ENCODE measurements at regions not wholly inside any gene's neighbourhood (a gene's known extent, or its start where the extent isn't known, plus 50 kb on each side); places are given as distances from the start of the nearest gene placed in this dataset.

DNA sequence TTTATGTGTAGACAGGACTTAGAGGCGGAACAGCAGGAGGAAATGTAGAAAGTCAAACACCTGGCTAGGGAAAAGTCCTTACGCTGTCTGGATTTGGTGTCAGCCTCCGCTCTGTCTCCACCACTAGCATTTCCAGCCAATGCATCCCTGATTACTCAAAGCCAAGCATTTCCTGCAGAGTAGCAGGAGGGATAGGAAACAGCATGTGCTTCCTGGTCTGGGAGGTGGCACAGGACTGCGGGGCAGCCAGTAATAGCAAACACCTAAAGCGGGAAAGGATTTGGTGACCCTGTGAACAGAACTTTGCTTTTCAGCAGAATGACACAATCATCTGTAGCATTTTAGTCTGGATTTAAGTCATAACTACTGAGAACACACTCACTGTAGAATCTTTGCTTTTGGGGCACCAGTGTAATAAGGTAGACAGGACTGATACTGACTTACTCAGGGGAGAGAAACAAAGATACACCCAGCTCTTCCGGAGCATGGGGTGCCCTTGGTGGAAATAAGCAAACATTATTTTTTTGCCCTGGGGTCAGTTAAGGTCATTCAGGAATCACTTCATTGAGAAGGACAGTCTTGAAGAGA is 133.3 kb upstream of the AHI1 start:
- no peak overlapping the region for H3K4me3 ChIP-seq (ENCODE audit: low read depth, low read length)
- H3K27me3 ChIP-seq (ENCODE audit: control insufficient read depth, insufficient read depth, low read length): no peaks in the 10 kb centered on the region
- H3K4me1 ChIP-seq (ENCODE audit: control insufficient read depth, insufficient read depth, low read length): peaks cover 5% of the 10 kb centered on the region; the same call in 1 of the 2 replicates
- no peak overlapping the region for H3K27ac ChIP-seq (ENCODE audit: low read depth, low read length)
- H3K9me3 ChIP-seq (ENCODE audit: control insufficient read depth, insufficient read depth, low read depth, low read length): peaks cover 3% of the 10 kb centered on the region; the same call in 1 of the 2 replicates
- no peaks in the 10 kb centered on the region for H3K36me3 ChIP-seq (ENCODE audit: control insufficient read depth, insufficient read depth, low read length)
- H3K9ac ChIP-seq (ENCODE audit: low read length): no peak overlapping the region

DNA sequence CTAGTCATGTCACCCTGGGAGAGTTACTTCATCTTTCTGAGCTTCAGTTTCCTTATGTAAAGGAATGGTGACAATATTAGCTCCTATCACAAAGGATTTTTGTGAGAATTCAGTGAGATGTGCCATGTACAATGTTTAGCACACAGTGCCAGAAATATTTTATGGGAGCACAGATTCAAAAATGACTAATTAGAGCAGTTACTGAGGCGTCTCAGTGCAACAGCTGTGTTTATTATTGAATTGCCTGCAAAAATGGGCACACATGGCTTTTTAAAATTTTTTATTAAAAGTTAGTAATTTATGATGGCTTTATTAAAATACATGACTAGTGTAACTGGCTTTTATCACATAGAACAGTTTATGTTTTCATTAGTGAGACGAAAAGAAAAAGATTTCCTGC is 134.3 kb upstream of the AHI1 start:
- Histone ChIP-seq H3K36me3 (ENCODE audit: control insufficient read depth, insufficient read depth, low read length) (no peaks in the 10 kb centered on the region), H3K27me3 (ENCODE audit: control insufficient read depth, insufficient read depth, low read length) (no peaks in the 10 kb centered on the region), H3K4me3 (ENCODE audit: low read depth, low read length) (no peak overlapping the region), H3K4me1 (ENCODE audit: control insufficient read depth, insufficient read depth, low read length) (peaks cover 5% of the 10 kb centered on the region; the same call in 1 of the 2 replicates), H3K9me3 (ENCODE audit: control insufficient read depth, insufficient read depth, low read depth, low read length) (no peaks in the 10 kb centered on the region), H3K27ac (ENCODE audit: low read depth, low read length) (no peak overlapping the region), H3K9ac (ENCODE audit: low read length) (no peak overlapping the region)

DNA sequence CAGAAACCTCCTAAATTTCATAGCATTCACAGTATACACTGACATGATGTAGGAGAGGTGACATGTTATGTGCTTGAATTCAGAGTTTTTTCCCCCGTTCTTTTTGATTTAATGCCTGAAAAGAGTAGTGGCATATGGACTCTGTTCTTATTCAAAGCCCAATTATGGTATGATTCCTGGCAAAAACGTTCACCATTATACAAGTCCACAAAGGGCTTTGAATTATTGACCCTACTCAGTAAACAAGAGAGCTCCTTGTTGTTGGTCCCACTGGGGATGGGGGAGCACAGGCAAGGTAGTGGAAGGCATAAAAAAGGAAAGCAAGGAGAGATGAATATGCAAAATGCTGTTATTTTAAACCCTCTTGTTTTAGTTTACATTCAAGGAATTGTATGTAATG is 136.0 kb upstream of the AHI1 start:
- Histone ChIP-seq H3K9me3 (ENCODE audit: control insufficient read depth, insufficient read depth, low read depth, low read length) (no peaks in the 10 kb centered on the region), H3K9ac (ENCODE audit: low read length) (no peak overlapping the region), H3K4me3 (ENCODE audit: low read depth, low read length) (no peak overlapping the region), H3K4me1 (ENCODE audit: control insufficient read depth, insufficient read depth, low read length) (peaks cover 5% of the 10 kb centered on the region; the same call in 1 of the 2 replicates), H3K36me3 (ENCODE audit: control insufficient read depth, insufficient read depth, low read length) (no peaks in the 10 kb centered on the region), H3K27me3 (ENCODE audit: control insufficient read depth, insufficient read depth, low read length) (no peaks in the 10 kb centered on the region), H3K27ac (ENCODE audit: low read depth, low read length) (no peak overlapping the region)

DNA sequence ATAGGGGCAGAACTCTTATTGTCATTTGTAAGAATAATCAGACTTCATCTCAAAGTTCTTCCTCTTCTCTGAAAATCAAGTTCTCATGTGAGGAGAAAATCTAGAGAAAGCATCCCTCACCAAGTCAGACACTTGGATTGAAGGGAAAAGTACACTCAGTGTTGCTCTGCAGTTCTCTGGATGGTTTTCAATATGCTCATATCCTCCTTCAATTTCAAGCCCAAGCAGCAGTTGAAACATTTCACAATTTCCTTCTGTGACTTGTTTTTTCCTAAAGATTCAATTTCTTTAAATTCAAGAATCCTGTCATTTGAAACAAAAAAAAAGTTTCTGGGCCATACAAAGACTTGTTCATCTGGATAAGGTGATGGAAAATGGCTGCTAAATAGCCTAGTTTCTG is 140.2 kb upstream of the AHI1 start:
- Histone ChIP-seq H3K4me3 (ENCODE audit: low read depth, low read length) (no peak overlapping the region), H3K27me3 (ENCODE audit: control insufficient read depth, insufficient read depth, low read length) (no peaks in the 10 kb centered on the region), H3K36me3 (ENCODE audit: control insufficient read depth, insufficient read depth, low read length) (no peaks in the 10 kb centered on the region), H3K27ac (ENCODE audit: low read depth, low read length) (no peak overlapping the region), H3K9me3 (ENCODE audit: control insufficient read depth, insufficient read depth, low read depth, low read length) (no peaks in the 10 kb centered on the region), H3K4me1 (ENCODE audit: control insufficient read depth, insufficient read depth, low read length) (no peaks in the 10 kb centered on the region), H3K9ac (ENCODE audit: low read length) (no peak overlapping the region)

DNA sequence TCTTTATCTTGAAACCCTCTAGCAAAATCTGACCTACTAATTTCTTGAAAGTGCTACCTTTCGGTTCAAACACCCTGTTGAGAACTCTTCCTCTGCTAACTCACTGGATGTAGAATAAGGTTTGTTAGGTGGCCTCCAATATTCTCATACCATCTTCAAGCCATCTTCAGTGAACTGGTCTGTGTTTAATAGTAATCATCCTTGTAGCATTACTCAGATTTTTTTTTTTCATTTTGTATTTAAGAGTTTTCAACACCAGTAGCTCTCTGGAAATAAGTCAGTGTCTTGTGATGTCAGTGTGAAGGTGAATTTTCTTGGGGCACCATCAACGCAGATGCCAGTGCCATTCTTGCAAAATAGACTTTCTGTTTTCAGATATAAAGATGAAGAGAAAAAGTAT is 140.6 kb upstream of the AHI1 start:
- no peaks in the 10 kb centered on the region for H3K27me3 ChIP-seq (ENCODE audit: control insufficient read depth, insufficient read depth, low read length)
- H3K9ac ChIP-seq (ENCODE audit: low read length): no peak overlapping the region
- H3K9me3 ChIP-seq (ENCODE audit: control insufficient read depth, insufficient read depth, low read depth, low read length): no peaks in the 10 kb centered on the region
- no peak overlapping the region for H3K4me3 ChIP-seq (ENCODE audit: low read depth, low read length)
- H3K27ac ChIP-seq (ENCODE audit: low read depth, low read length): no peak overlapping the region
- no peaks in the 10 kb centered on the region for H3K4me1 ChIP-seq (ENCODE audit: control insufficient read depth, insufficient read depth, low read length)
- no peaks in the 10 kb centered on the region for H3K36me3 ChIP-seq (ENCODE audit: control insufficient read depth, insufficient read depth, low read length)

DNA sequence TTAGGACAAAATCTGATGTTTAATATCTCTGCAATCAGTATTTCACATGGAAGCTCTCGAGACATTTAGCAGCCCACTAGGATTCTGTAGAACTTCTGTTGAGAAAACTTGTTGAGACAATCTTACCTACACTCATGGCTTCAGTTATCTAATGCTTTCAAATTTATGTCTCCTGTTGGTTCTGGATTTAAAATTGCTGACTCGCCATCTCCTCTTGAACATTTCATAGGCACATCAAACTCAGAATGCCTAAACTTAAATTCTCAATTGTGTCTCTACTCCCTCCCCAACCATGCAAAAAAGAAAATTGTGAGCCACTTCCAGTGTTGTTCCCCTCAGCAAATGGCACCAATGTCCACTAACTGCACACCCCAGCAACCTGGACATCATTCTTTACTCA is 142.5 kb upstream of the AHI1 start:
- Histone ChIP-seq H3K4me3 (ENCODE audit: low read depth, low read length) (no peak overlapping the region), H3K36me3 (ENCODE audit: control insufficient read depth, insufficient read depth, low read length) (no peaks in the 10 kb centered on the region), H3K4me1 (ENCODE audit: control insufficient read depth, insufficient read depth, low read length) (no peaks in the 10 kb centered on the region), H3K27ac (ENCODE audit: low read depth, low read length) (no peak overlapping the region), H3K9me3 (ENCODE audit: control insufficient read depth, insufficient read depth, low read depth, low read length) (no peaks in the 10 kb centered on the region), H3K27me3 (ENCODE audit: control insufficient read depth, insufficient read depth, low read length) (no peaks in the 10 kb centered on the region), H3K9ac (ENCODE audit: low read length) (no peak overlapping the region)

DNA sequence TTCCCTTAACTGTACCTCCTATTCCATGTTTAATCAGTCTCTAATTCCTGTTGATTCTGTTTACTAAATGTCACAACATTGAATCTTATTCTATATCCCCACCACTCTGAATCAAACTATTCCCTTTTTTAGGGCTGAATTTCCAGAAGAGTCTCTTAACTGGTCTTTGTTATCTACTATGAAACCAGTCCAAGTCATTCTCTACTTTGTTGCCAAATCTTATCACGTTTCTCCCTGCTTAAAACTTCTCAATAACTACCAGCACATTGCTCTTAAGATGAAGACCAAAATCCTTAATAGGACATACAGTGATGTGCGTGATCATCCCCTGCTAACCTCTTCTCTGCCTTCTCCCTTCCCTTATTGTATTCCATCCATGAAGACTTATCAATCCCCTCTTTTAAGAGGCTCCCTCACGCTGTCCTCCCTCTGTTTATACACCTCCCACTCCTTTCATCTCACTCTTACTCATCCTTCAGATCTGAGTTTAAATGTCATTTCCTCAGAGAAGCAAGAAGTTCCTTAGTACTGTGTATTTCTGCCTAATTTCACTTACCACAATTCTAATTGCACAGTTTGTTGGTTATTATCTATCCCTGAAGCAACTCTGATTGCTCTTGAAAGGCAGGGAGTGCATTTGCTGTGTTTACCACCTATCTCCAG is 143.0 kb upstream of the AHI1 start:
- no peak overlapping the region for H3K9ac ChIP-seq (ENCODE audit: low read length)

DNA sequence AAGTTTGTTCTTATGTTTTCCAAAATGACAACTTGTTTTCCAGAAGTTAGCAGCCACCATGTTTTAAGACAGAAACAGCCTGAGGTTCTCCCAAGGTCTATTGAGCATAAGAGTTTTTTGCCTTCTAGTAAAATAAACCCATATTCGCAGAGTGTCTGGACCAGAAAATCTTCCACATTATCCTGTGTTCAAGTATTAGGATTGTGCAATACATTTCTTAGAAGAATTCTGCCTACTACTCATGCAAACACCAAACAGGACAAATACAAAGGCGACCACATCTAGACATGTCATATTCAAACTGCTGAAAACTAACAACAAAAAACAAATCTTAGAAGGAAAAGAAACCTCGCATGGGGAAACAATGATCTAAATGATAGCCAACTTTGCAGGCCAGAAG is 145.4 kb upstream of the AHI1 start:
- H3K9ac ChIP-seq (ENCODE audit: low read length): no peak overlapping the region
- no peaks in the 10 kb centered on the region for H3K36me3 ChIP-seq (ENCODE audit: control insufficient read depth, insufficient read depth, low read length)
- no peaks in the 10 kb centered on the region for H3K9me3 ChIP-seq (ENCODE audit: control insufficient read depth, insufficient read depth, low read depth, low read length)
- H3K27ac ChIP-seq (ENCODE audit: low read depth, low read length): no peak overlapping the region
- H3K4me3 ChIP-seq (ENCODE audit: low read depth, low read length): no peak overlapping the region
- no peaks in the 10 kb centered on the region for H3K27me3 ChIP-seq (ENCODE audit: control insufficient read depth, insufficient read depth, low read length)
- no peaks in the 10 kb centered on the region for H3K4me1 ChIP-seq (ENCODE audit: control insufficient read depth, insufficient read depth, low read length)

More for the DNA sequence above, 143.0 kb upstream of the AHI1 start:
- H3K9me3 ChIP-seq (ENCODE audit: control insufficient read depth, insufficient read depth, low read depth, low read length): no peaks in the 10 kb centered on the region
- H3K36me3 ChIP-seq (ENCODE audit: control insufficient read depth, insufficient read depth, low read length): no peaks in the 10 kb centered on the region
- no peak overlapping the region for H3K4me3 ChIP-seq (ENCODE audit: low read depth, low read length)
- no peak overlapping the region for H3K27ac ChIP-seq (ENCODE audit: low read depth, low read length)
- H3K27me3 ChIP-seq (ENCODE audit: control insufficient read depth, insufficient read depth, low read length): no peaks in the 10 kb centered on the region
- no peaks in the 10 kb centered on the region for H3K4me1 ChIP-seq (ENCODE audit: control insufficient read depth, insufficient read depth, low read length)

DNA sequence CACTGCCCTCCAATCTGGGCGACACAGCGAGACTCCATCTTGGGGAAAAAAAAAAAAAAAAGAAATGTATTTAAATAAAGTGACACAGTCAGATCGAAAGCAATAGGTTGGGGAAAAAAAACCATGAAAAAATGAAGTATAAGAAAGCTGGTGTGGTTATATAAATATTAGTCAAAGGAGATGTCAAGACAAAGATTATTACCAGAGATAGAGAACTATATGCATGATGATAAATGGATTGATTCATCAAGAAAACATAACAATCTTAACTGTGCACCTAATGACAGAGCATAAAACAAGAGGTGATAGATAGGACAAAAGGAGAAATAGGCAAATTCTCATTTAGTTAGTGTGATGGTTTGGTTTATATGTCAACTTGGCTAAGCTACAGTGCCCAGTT is 146.9 kb upstream of the AHI1 start:
- Histone ChIP-seq H3K9ac (ENCODE audit: low read length) (no peak overlapping the region), H3K9me3 (ENCODE audit: control insufficient read depth, insufficient read depth, low read depth, low read length) (peaks cover 6% of the 10 kb centered on the region; the same call in 1 of the 2 replicates), H3K4me3 (ENCODE audit: low read depth, low read length) (no peak overlapping the region), H3K27me3 (ENCODE audit: control insufficient read depth, insufficient read depth, low read length) (no peaks in the 10 kb centered on the region), H3K36me3 (ENCODE audit: control insufficient read depth, insufficient read depth, low read length) (no peaks in the 10 kb centered on the region), H3K4me1 (ENCODE audit: control insufficient read depth, insufficient read depth, low read length) (no peaks in the 10 kb centered on the region), H3K27ac (ENCODE audit: low read depth, low read length) (no peak overlapping the region)

DNA sequence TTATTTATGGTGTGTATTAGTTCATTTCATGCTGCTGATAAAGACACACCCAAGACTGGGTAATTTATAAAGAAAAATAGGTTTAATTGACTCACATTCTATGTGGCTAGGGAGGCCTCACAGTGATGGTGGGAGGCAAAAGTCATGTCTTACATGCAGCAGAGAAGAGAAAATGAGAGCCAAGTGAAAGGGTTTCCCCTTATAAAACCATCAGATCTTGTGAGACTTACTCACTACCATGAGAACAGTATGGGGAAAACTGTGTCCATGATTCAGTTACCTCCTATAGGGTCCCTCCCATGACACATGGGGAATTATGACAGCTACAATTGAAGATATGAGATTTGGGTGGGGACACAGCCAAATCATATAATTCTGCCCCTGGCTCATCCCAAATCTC is 150.0 kb upstream of the AHI1 start:
- no peaks in the 10 kb centered on the region for H3K27me3 ChIP-seq (ENCODE audit: control insufficient read depth, insufficient read depth, low read length)
- peaks cover 17% of the 10 kb centered on the region for H3K9me3 ChIP-seq (ENCODE audit: control insufficient read depth, insufficient read depth, low read depth, low read length)
- H3K9ac ChIP-seq (ENCODE audit: low read length): no peak overlapping the region
- no peaks in the 10 kb centered on the region for H3K4me1 ChIP-seq (ENCODE audit: control insufficient read depth, insufficient read depth, low read length)
- no peaks in the 10 kb centered on the region for H3K36me3 ChIP-seq (ENCODE audit: control insufficient read depth, insufficient read depth, low read length)
- no peak overlapping the region for H3K27ac ChIP-seq (ENCODE audit: low read depth, low read length)
- H3K4me3 ChIP-seq (ENCODE audit: low read depth, low read length): no peak overlapping the region

DNA sequence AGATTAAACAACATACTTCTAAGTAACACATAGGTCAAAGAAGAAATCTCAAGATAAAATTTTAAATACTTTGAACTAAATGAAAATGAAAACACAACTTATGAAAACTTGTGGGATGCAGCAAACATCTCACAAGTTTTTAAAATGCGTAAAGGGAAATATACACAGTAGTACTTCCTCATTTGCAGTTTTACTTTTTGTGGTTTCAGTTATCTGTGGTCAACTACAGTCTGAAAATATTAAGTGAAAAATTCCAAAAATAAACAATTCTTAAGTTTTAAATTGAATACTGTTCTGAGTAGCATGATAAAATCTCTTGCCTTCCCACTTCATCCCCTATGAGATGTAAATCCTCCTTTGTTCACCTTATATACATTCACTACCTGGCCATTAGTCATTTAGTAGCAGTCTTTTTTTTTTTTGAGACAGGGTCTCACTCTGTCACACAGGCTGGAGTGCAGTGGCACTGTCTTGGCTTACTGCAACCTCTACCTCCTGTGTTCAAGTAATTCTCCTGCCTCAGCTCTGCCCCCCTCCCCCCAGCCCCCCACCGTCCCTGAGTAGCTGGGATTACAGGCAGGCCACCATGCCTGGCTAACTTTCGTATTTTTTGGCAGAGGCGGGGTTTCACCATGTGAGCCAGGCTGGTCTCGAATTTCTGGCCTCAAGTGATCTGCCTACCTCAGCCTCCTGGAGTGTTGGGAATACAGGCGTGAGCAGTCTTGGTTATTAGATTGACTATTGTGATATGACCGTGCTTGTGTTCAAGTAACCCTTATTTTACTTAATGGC is 154.6 kb upstream of the AHI1 start:
- no peak overlapping the region for H3K4me3 ChIP-seq (ENCODE audit: low read depth, low read length)
- H3K4me1 ChIP-seq (ENCODE audit: control insufficient read depth, insufficient read depth, low read length): no peaks in the 10 kb centered on the region
- no peaks in the 10 kb centered on the region for H3K36me3 ChIP-seq (ENCODE audit: control insufficient read depth, insufficient read depth, low read length)
- peaks cover 17% of the 10 kb centered on the region for H3K9me3 ChIP-seq (ENCODE audit: control insufficient read depth, insufficient read depth, low read depth, low read length)
- no peak overlapping the region for H3K27ac ChIP-seq (ENCODE audit: low read depth, low read length)
- H3K9ac ChIP-seq (ENCODE audit: low read length): no peak overlapping the region
- no peaks in the 10 kb centered on the region for H3K27me3 ChIP-seq (ENCODE audit: control insufficient read depth, insufficient read depth, low read length)
